ENCODE measurements at regions not wholly inside any gene's neighbourhood (a gene's known extent, or its start where the extent isn't known, plus 50 kb on each side); places are given as distances from the start of the nearest gene placed in this dataset.

- no peak overlapping the region; a peak in 1 of 4 replicates for H3K9ac ChIP-seq (ENCODE audit: insufficient read depth in 1 of 2, low read depth in 2 of 2, low read length in 2 of 2)
- intact Hi-C loops (cut with micrococcal nuclease) (no loop called here), in situ Hi-C loops (cut with MboI) (no loop called here)
- peaks cover 12 to 42% of the 10 kb centered on the region in 2 experiments for H3K4me1 ChIP-seq (replicated peaks in 1 of 2; ENCODE audit: control insufficient read depth in 2 of 2, insufficient read depth in 2 of 2, low read length in 2 of 2)
- H3K9me3 ChIP-seq (replicated peaks; ENCODE audit: control insufficient read depth, insufficient read depth, low read depth, low read length): no peaks in the 10 kb centered on the region
- no peaks in the 10 kb centered on the region for H3K36me3 ChIP-seq (ENCODE audit: control insufficient read depth, insufficient read depth, low read length)
- no peak for DNase-seq (ENCODE audit: extremely low read depth in 1 of 4, low spot score in 3 of 4)
- H2AFZ ChIP-seq (ENCODE audit: low read depth, low read length): no peak overlapping the region
- TF ChIP-seq CLOCK (CRISPR knock-in tag; IDR thresholded peaks at IDR 0.05; ENCODE audit: borderline replicate concordance): no peak
- TF ChIP-seq RBM14 (IDR thresholded peaks at IDR 0.05; ENCODE audit: borderline replicate concordance, insufficient read depth, low read depth, low read length): no peak
- TF ChIP-seq ZNF316 (IDR thresholded peaks at IDR 0.05): no peak
- TF ChIP-seq CHD2 (IDR thresholded peaks at IDR 0.05; ENCODE audit: low read depth, low read length): no peak
- H3K27ac ChIP-seq (ENCODE audit: extremely low read depth, low read depth, low read length): no peak overlapping the region
- H3K9me1 ChIP-seq (ENCODE audit: control insufficient read depth, insufficient read depth, low read length): no peaks in the 10 kb centered on the region
- POLR2A ChIA-PET: no interaction called here
- H3K4me2 ChIP-seq (ENCODE audit: insufficient read depth, low read length): no peak overlapping the region
- CTCF ChIA-PET (ENCODE audit: low intra/inter-chr PET ratio): no interaction called here
- FAIRE-seq: no peak
- no peaks in the 10 kb centered on the region for H3K79me2 ChIP-seq (ENCODE audit: control insufficient read depth, insufficient read depth, low read length)
- BruUV-seq (replicated peaks): no TSS peak
- H4K20me1 ChIP-seq (replicated peaks; ENCODE audit: control insufficient read depth, insufficient read depth, low read length): no peaks in the 10 kb centered on the region
- H3K27me3 ChIP-seq (ENCODE audit: control insufficient read depth in 2 of 2, insufficient read depth in 2 of 2, low read length in 2 of 2): no peaks in the 10 kb centered on the region
- H3K4me3 ChIP-seq: no peak overlapping the region
- WGBS (ENCODE audit: insufficient coverage, low coverage, missing lambda C conversion rate): 74% methylated on average over 12 of the region's 24 CpGs
- ATAC-seq: no peak
Observed at GRCh38 chr22:23518376-23519187, 61.5 kb downstream of the IGLL1 start.

Data from K562 (cell line).